SK-MEL-5 (cell line): ENCODE measurements at regions not wholly inside any gene's neighbourhood (a gene's known extent, or its start where the extent isn't known, plus 50 kb on each side); places are given as distances from the start of the nearest gene placed in this dataset.
"Not testable (repeated sequence)": the region's sequence is repeated elsewhere in the genome, so short reads cannot be mapped to it uniquely, and the experiment has no call there.

ENCODE experiments used
- DNase-seq: peaks from one replicate; pipeline ENCODE4 v3.0.0-alpha.2; 2016; ENCODE audit warnings: low read depth, low spot score
- in situ Hi-C: cut with HindIII; loops from 2 replicates; pipeline ENCODE4 v1.10.0; 2016; ENCODE audit warnings: low sequenced_read_pairs, high pct_unique_total_duplicates, low pct_unique_long_range_greater_than_20kb

- DNase-seq, result no peak
- in situ Hi-C loops, result no loop called here
Measured at GRCh38 chr4:84312426-84313012, 186.6 kb downstream of the NKX6-1 start.

GRCh38 chr4:84309191-84309590, 189.9 kb downstream of the NKX6-1 start:
- DNase-seq, result no peak
- in situ Hi-C loops, result no loop called here

- in situ Hi-C loops, result not testable (repeated sequence)
- DNase-seq, result peak; percentile 5
Measured at GRCh38 chr4:84298719-84299254, 200.3 kb downstream of the NKX6-1 start.

- no peak for DNase-seq
- in situ Hi-C loops, result no loop called here
Measured at GRCh38 chr4:84298023-84298718, 200.9 kb downstream of the NKX6-1 start.

GRCh38 chr4:84291969-84292368, 207.1 kb downstream of the NKX6-1 start:
- no peak for DNase-seq
- in situ Hi-C loops, result no loop called here

GRCh38 chr4:84286048-84286447, 213.0 kb downstream of the NKX6-1 start:
- in situ Hi-C loops, result no loop called here

GRCh38 chr4:84279678-84280077, 219.4 kb downstream of the NKX6-1 start:
- DNase-seq, result peak; percentile 1
- in situ Hi-C loops, result no loop called here

More at GRCh38 chr4:84286048-84286447, 213.0 kb downstream of the NKX6-1 start:
- no peak for DNase-seq

GRCh38 chr4:84277923-84278322, 221.2 kb downstream of the NKX6-1 start:
- in situ Hi-C loops, result no loop called here
- DNase-seq, result no peak

GRCh38 chr4:84276752-84277151, 222.3 kb downstream of the NKX6-1 start:
- no peak for DNase-seq
- in situ Hi-C loops, result no loop called here

GRCh38 chr4:84269536-84270044, 229.5 kb downstream of the NKX6-1 start:
- DNase-seq, result no peak
- in situ Hi-C loops, result no loop called here

- in situ Hi-C loops, result no loop called here
- DNase-seq, result no peak
Measured at GRCh38 chr4:84264652-84265051, 234.4 kb downstream of the NKX6-1 start.

- in situ Hi-C loops, result no loop called here
- DNase-seq, result no peak
Measured at GRCh38 chr4:84263415-84263814, 235.7 kb downstream of the NKX6-1 start.

- in situ Hi-C loops, result no loop called here
- no peak for DNase-seq
Measured at GRCh38 chr4:84260495-84260894, 238.6 kb downstream of the NKX6-1 start.

- peak; percentile 52 for DNase-seq
- in situ Hi-C loops, result no loop called here
Measured at GRCh38 chr4:84258905-84259830, 239.9 kb downstream of the NKX6-1 start.

GRCh38 chr4:84254537-84254936, 244.6 kb downstream of the NKX6-1 start:
- DNase-seq, result no peak
- in situ Hi-C loops, result no loop called here

GRCh38 chr4:84249521-84249920, 249.6 kb downstream of the NKX6-1 start:
- DNase-seq, result no peak
- in situ Hi-C loops, result no loop called here

- DNase-seq, in situ Hi-C loops: not testable (repeated sequence)
Measured at GRCh38 chr4:84245042-84245441, 254.1 kb downstream of the NKX6-1 start.

- in situ Hi-C loops, result not testable (repeated sequence)
- DNase-seq, result peak; percentile 33
Measured at GRCh38 chr4:84244346-84244801, 254.7 kb downstream of the NKX6-1 start.
